HG02798 (cell line): ENCODE measurements at regions not wholly inside any gene's neighbourhood (a gene's known extent, or its start where the extent isn't known, plus 50 kb on each side); places are given as distances from the start of the nearest gene placed in this dataset.
"Not testable (repeated sequence)": the region's sequence is repeated elsewhere in the genome, so short reads cannot be mapped to it uniquely, and the experiment has no call there.

ENCODE experiments used
- ATAC-seq: cut with Tn5 transposase; IDR thresholded peaks from one replicate; pipeline ENCODE4 v1.9.1; 2021; ENCODE audit warnings: mild to moderate bottlenecking; ENCODE audit not compliant: unreplicated experiment, poor library complexity

GRCh38 chr10:6986927-6987326, 406.9 kb upstream of the PRKCQ start:
- ATAC-seq: no peak

DNA sequence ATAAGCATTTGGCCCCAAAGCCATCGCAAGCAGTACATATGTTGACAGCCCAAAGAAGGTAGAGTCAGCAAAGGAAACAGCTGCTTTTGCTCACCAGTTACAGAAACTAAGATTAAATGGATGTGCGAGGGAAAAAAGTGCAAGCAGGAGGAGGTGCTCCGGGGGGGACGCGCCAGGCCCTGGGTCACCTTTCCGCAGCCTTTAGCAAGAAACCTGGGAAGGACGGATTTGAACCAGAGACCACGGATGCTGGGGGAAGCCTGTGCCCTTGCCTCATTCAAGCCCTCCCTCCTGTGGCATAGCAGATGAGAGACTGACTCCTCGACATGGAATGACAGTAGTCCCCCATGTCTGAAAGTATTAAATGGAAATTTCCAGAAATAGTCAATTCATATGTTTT, 405.6 kb upstream of the PRKCQ start:
- ATAC-seq: no peak

- no peak for ATAC-seq
Measured at GRCh38 chr10:6984971-6985370, 404.9 kb upstream of the PRKCQ start.

GRCh38 chr10:6984016-6984415, 403.9 kb upstream of the PRKCQ start:
- not testable (repeated sequence) for ATAC-seq

DNA sequence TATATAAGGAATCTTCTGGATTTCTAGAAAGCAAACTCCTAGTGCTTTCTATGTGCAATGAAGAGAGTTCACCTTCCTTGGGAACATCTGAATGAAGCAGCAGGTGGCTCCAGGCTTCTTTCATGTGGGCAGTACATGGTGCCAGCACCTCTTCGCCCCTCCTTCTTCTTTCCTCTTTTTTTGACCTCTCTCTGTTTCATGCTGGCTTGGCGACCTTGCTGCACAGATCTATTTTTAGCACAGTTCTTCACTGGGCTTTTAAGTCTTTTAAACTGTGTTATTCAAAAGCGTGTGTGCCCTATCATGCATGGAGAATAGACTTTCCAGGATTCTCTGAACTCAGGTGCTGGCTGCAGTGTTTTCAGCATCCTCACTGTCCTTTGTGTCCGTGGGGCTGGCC, 400.3 kb upstream of the PRKCQ start:
- ATAC-seq: no peak

- ATAC-seq: no peak
Measured at GRCh38 chr10:6979371-6979770, 399.3 kb upstream of the PRKCQ start.

- no peak for ATAC-seq
Measured at GRCh38 chr10:6978187-6978627, 398.1 kb upstream of the PRKCQ start.

DNA sequence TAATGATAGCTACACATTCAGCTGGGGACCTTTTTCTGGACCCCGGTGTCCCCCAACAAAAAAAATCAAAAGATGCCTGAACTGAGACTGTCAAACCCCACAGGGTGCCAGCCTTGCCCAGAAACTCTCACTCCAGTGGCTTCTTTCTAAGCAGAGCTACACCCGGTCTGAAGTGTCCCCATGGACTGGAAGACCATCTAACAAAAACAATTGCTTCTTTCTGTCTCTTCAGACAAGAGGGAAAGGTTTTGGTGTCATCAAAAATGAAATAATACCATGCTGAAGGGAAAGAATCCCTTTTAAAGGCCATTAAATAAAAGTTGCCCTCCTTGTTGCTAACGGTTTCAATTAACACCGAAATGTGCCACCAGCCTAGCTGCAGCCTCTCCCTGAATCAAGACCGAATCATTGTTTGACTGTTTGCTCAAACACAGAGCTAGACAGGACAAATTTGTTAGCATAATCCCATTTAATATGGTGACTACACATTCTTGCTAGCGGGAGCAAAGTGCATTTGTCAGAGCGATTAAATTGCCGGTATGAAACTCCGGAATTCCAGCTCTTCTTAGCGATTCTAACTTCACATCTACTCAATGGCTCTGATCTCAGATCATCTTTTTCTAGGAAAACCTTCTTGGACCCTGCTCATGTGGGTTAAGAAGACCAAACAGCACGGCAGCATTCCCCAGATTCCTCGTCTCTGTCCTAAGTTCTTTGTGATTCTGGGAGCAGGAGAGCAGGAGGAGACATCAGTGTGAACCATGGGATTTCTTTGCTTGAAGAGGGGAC, 397.5 kb upstream of the PRKCQ start:
- no peak for ATAC-seq

DNA sequence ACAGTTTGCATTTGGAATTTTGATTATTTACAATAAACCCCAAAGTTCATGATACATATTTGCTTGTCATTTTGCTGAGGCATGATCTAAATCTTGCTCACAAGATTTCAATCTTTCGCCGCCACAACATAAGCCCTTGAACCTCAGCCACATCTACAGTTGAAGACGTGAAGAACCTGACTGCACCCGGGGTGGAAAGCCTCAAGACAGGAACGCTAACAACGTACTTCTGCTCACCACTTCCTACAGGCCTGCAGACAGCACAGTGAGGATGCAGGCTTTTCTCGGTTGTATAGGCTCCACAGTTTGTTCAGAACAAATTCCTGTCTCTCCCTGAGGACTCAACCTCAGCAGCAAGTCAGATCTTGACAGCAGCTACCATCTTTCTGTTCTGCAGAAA, 393.8 kb upstream of the PRKCQ start:
- no peak for ATAC-seq

DNA sequence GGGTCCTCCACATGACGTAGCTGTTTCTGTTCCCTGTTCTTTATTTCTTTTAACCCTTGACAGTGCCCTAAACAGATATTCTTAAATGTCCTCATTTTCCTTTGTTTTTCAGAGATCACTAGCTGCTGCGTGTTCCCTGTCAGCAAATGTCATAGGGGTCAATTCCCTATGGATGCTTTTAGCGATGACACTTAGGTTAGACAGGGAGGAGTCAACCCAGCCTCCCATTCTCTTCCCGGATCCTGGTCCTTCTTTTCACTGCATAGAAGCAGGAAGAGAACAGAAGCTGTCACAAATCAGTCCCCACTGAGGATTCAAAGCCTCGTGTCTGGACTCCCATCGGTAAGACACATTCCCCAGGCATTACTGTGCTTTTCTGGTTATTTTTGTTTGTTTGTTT, 392.1 kb upstream of the PRKCQ start:
- ATAC-seq: no peak

- ATAC-seq: no peak
Measured at GRCh38 chr10:6969659-6970058, 389.6 kb upstream of the PRKCQ start.

- no peak for ATAC-seq
Measured at GRCh38 chr10:6964543-6964942, 384.5 kb upstream of the PRKCQ start.

- ATAC-seq: no peak
Measured at GRCh38 chr10:6962576-6962975, 382.5 kb upstream of the PRKCQ start.

DNA sequence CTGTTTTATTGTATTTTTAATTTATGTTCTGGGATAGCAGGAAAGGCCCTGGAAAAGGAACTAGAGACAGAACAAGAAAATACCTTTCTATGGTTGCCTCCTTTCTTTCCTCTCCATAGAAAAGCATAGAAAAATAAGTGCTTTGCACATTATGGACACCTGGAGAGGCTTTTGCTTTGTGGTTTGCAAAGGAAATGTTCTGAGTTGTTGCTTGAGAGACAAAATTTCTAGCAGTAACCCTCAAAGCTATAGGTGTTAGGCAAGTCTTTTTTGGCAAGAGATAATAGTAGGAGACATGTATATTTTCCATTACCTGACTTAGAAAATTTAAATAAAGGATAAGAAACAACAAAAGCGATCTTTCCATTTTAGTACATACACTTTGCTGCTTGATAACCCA, 378.6 kb upstream of the PRKCQ start:
- no peak for ATAC-seq

GRCh38 chr10:6958254-6958653, 378.2 kb upstream of the PRKCQ start:
- ATAC-seq: no peak

- no peak for ATAC-seq
Measured at GRCh38 chr10:6957851-6958250, 377.8 kb upstream of the PRKCQ start.

GRCh38 chr10:6956562-6956961, 376.5 kb upstream of the PRKCQ start:
- ATAC-seq: no peak

GRCh38 chr10:6953271-6953801, 373.3 kb upstream of the PRKCQ start:
- no peak for ATAC-seq

GRCh38 chr10:6951732-6952131, 371.7 kb upstream of the PRKCQ start:
- no peak for ATAC-seq

- ATAC-seq: no peak
Measured at GRCh38 chr10:6950133-6950532, 370.1 kb upstream of the PRKCQ start.

DNA sequence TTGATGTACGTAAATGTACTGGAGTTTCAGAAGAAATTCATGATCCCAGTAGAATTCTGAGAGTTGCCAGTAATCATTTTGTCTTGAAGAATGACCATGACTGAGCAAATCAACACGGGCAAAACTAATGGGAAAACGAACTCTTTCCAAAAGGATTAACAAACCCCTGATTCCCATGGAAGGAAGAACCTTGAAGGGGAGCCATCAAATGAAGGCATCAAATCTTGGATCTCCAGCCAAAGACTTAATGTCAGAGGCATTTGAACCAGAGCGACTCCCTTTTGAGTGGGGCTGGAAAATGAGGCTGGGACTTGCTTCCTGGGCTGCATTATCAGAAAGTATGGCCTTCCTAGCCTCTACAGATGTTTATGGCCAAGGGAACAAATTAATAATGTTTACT, 364.4 kb upstream of the PRKCQ start:
- no peak for ATAC-seq

GRCh38 chr10:6938384-6938783, 358.3 kb upstream of the PRKCQ start:
- ATAC-seq: no peak
